Activated T-cell treated with anti-CD3 and anti-CD28 coated beads, Interleukin-2, amount 50 U/mL, for 4 hours (primary cell): ENCODE measurements at regions not wholly inside any gene's neighbourhood (a gene's known extent, or its start where the extent isn't known, plus 50 kb on each side); places are given as distances from the start of the nearest gene placed in this dataset.

Source experiments
- ATAC-seq, 2 donors: fragments of 200-7000 bp; cut with Tn5 transposase; one replicate each; pipeline ENCODE4 v1.10.0; 2021
- DNase-seq: peaks from one replicate; pipeline ENCODE4 v3.0.0-alpha.2; 2020
- H3K27me3 Mint-ChIP-seq: one replicate; pipeline ENCODE4 v1.8.0; 2021; ENCODE audit warnings: low read depth, mixed read lengths
- H3K36me3 Mint-ChIP-seq: one replicate; pipeline ENCODE4 v1.8.0; 2022; ENCODE audit warnings: mixed read lengths; ENCODE audit not compliant: insufficient read depth
- H3K4me1 Mint-ChIP-seq: one replicate; pipeline ENCODE4 v1.8.0; 2021; ENCODE audit warnings: low read depth, mixed read lengths
- H3K4me3 Mint-ChIP-seq: one replicate; pipeline ENCODE4 v1.8.0; 2021; ENCODE audit warnings: mild to moderate bottlenecking, moderate library complexity, mixed read lengths
- H3K9me3 Mint-ChIP-seq: one replicate; pipeline ENCODE4 v1.8.0; 2021; ENCODE audit warnings: mixed read lengths

- Mint-ChIP-seq H3K27me3 (peaks cover 5% of the 10 kb centered on the region), H3K36me3 (no peaks in the 10 kb centered on the region), H3K4me1 (no peaks in the 10 kb centered on the region), H3K9me3 (no peaks in the 10 kb centered on the region), H3K4me3 (no peak overlapping the region)
- DNase-seq (no peak), ATAC-seq (no peak)
Observed at GRCh38 chr14:51474854-51475253, 176.9 kb upstream of the FRMD6 start.

GRCh38 chr14:51478175-51478621 lies 173.5 kb upstream of the FRMD6 start:
- DNase-seq (no peak), ATAC-seq (no peak)
- peaks cover 3% of the 10 kb centered on the region for H3K27me3 Mint-ChIP-seq
- H3K4me3 Mint-ChIP-seq, result no peak overlapping the region
- H3K4me1 Mint-ChIP-seq, result no peaks in the 10 kb centered on the region
- H3K9me3 Mint-ChIP-seq, result no peaks in the 10 kb centered on the region
- no peaks in the 10 kb centered on the region for H3K36me3 Mint-ChIP-seq

GRCh38 chr14:51479584-51480325 lies 172.0 kb upstream of the FRMD6 start:
- ATAC-seq (no peak), DNase-seq (no peak)
- no peaks in the 10 kb centered on the region for H3K4me1 Mint-ChIP-seq
- H3K27me3 Mint-ChIP-seq, result peaks cover 3% of the 10 kb centered on the region
- H3K36me3 Mint-ChIP-seq, result no peaks in the 10 kb centered on the region
- no peak overlapping the region for H3K4me3 Mint-ChIP-seq
- H3K9me3 Mint-ChIP-seq, result no peaks in the 10 kb centered on the region

- Mint-ChIP-seq H3K4me1 (no peaks in the 10 kb centered on the region), H3K27me3 (no peaks in the 10 kb centered on the region), H3K4me3 (no peak overlapping the region), H3K36me3 (no peaks in the 10 kb centered on the region), H3K9me3 (no peaks in the 10 kb centered on the region)
- ATAC-seq (no peak), DNase-seq (no peak)
Observed at GRCh38 chr14:51481643-51482042, 170.1 kb upstream of the FRMD6 start.

- H3K4me3 Mint-ChIP-seq, result no peak overlapping the region
- H3K27me3 Mint-ChIP-seq, result no peaks in the 10 kb centered on the region
- ATAC-seq, result no peak
- H3K4me1 Mint-ChIP-seq, result no peaks in the 10 kb centered on the region
- H3K9me3 Mint-ChIP-seq, result no peaks in the 10 kb centered on the region
- no peak for DNase-seq
- H3K36me3 Mint-ChIP-seq, result no peaks in the 10 kb centered on the region
Observed at GRCh38 chr14:51482102-51482501, 169.6 kb upstream of the FRMD6 start.

GRCh38 chr14:51484485-51484884 lies 167.2 kb upstream of the FRMD6 start:
- Mint-ChIP-seq H3K4me3 (no peak overlapping the region), H3K36me3 (no peaks in the 10 kb centered on the region), H3K9me3 (no peaks in the 10 kb centered on the region), H3K4me1 (no peaks in the 10 kb centered on the region), H3K27me3 (peaks cover 3% of the 10 kb centered on the region)
- DNase-seq, result no peak
- ATAC-seq, result no peak

GRCh38 chr14:51485733-51486132 lies 166.0 kb upstream of the FRMD6 start:
- H3K27me3 Mint-ChIP-seq, result peaks cover 3% of the 10 kb centered on the region
- H3K9me3 Mint-ChIP-seq, result no peaks in the 10 kb centered on the region
- H3K4me3 Mint-ChIP-seq, result no peak overlapping the region
- no peaks in the 10 kb centered on the region for H3K4me1 Mint-ChIP-seq
- ATAC-seq (no peak), DNase-seq (no peak)
- no peaks in the 10 kb centered on the region for H3K36me3 Mint-ChIP-seq

GRCh38 chr14:51487848-51488247 lies 163.9 kb upstream of the FRMD6 start:
- H3K27me3 Mint-ChIP-seq, result peaks cover 3% of the 10 kb centered on the region
- DNase-seq (no peak), ATAC-seq (no peak)
- H3K36me3 Mint-ChIP-seq, result no peaks in the 10 kb centered on the region
- no peak overlapping the region for H3K4me3 Mint-ChIP-seq
- H3K4me1 Mint-ChIP-seq, result no peaks in the 10 kb centered on the region
- H3K9me3 Mint-ChIP-seq, result no peaks in the 10 kb centered on the region

GRCh38 chr14:51488569-51489220 lies 163.0 kb upstream of the FRMD6 start:
- Mint-ChIP-seq H3K4me1 (no peaks in the 10 kb centered on the region), H3K4me3 (no peak overlapping the region), H3K36me3 (no peaks in the 10 kb centered on the region), H3K9me3 (peaks cover 3% of the 10 kb centered on the region), H3K27me3 (peaks cover 9% of the 10 kb centered on the region)
- ATAC-seq, result no peak
- no peak for DNase-seq

- Mint-ChIP-seq H3K27me3 (peaks cover 13% of the 10 kb centered on the region), H3K4me1 (no peaks in the 10 kb centered on the region), H3K4me3 (no peak overlapping the region), H3K9me3 (peaks cover 3% of the 10 kb centered on the region), H3K36me3 (no peaks in the 10 kb centered on the region)
- DNase-seq (no peak), ATAC-seq (no peak)
Observed at GRCh38 chr14:51490205-51490604, 161.5 kb upstream of the FRMD6 start.

- ATAC-seq, result no peak
- DNase-seq, result no peak
- H3K4me1 Mint-ChIP-seq, result no peaks in the 10 kb centered on the region
- H3K36me3 Mint-ChIP-seq, result no peaks in the 10 kb centered on the region
- no peak overlapping the region for H3K4me3 Mint-ChIP-seq
- peaks cover 3% of the 10 kb centered on the region for H3K9me3 Mint-ChIP-seq
- peaks cover 13% of the 10 kb centered on the region for H3K27me3 Mint-ChIP-seq
Observed at GRCh38 chr14:51491036-51491545, 160.6 kb upstream of the FRMD6 start.

- DNase-seq (no peak), ATAC-seq (no peak)
- H3K4me1 Mint-ChIP-seq, result no peaks in the 10 kb centered on the region
- H3K9me3 Mint-ChIP-seq, result peaks cover 6% of the 10 kb centered on the region
- no peak overlapping the region for H3K4me3 Mint-ChIP-seq
- H3K36me3 Mint-ChIP-seq, result no peaks in the 10 kb centered on the region
- peaks cover 13% of the 10 kb centered on the region for H3K27me3 Mint-ChIP-seq
Observed at GRCh38 chr14:51491776-51492175, 159.9 kb upstream of the FRMD6 start.

- no peaks in the 10 kb centered on the region for H3K36me3 Mint-ChIP-seq
- H3K4me3 Mint-ChIP-seq, result no peak overlapping the region
- DNase-seq (no peak), ATAC-seq (no peak)
- peaks cover 11% of the 10 kb centered on the region for H3K9me3 Mint-ChIP-seq
- peaks cover 15% of the 10 kb centered on the region for H3K27me3 Mint-ChIP-seq
- H3K4me1 Mint-ChIP-seq, result no peaks in the 10 kb centered on the region
Observed at GRCh38 chr14:51495319-51495718, 156.4 kb upstream of the FRMD6 start.

- peaks cover 16% of the 10 kb centered on the region for H3K9me3 Mint-ChIP-seq
- no peak for ATAC-seq
Observed at GRCh38 chr14:51498411-51499227, 153.1 kb upstream of the FRMD6 start.

More at GRCh38 chr14:51498411-51499227, 153.1 kb upstream of the FRMD6 start:
- Mint-ChIP-seq H3K36me3 (no peaks in the 10 kb centered on the region), H3K4me1 (no peaks in the 10 kb centered on the region), H3K27me3 (peaks cover 10% of the 10 kb centered on the region), H3K4me3 (no peak overlapping the region)
- no peak for DNase-seq
